Prostate gland (tissue), 2 donors: ENCODE measurements at regions not wholly inside any gene's neighbourhood (a gene's known extent, or its start where the extent isn't known, plus 50 kb on each side); places are given as distances from the start of the nearest gene placed in this dataset.
"Not testable (repeated sequence)": the region's sequence is repeated elsewhere in the genome, so short reads cannot be mapped to it uniquely, and the experiment has no call there.

Source experiments
- DNase-seq: peaks from one replicate; pipeline ENCODE4 v3.0.0-alpha.2; 2019; ENCODE audit warnings: low spot score
- H3K27ac ChIP-seq, 2 donors: fragments of 200-600 bp; sonication (generic); 2 replicates each; pipeline ENCODE4 v1.5.1; 2017 to 2019
- H3K27me3 ChIP-seq: fragments of 200-600 bp; sonication (generic); replicated peaks from 2 replicates; pipeline ENCODE4 v1.5.1; 2019; ENCODE audit not compliant: insufficient read depth
- H3K36me3 ChIP-seq, 2 donors: fragments of 200-600 bp; sonication (generic); 1 replicate in 1 of 2; 2 replicates in 1 of 2; pipeline versions ENCODE4 v1.5.1 to v1.8.1; 2017 to 2019
- H3K4me1 ChIP-seq: fragments of 200-600 bp; sonication (generic); replicated peaks from 2 replicates; pipeline ENCODE4 v1.5.1; 2019
- H3K4me3 ChIP-seq, 2 donors: fragments of 200-600 bp; sonication (generic); 2 replicates each; pipeline ENCODE4 v1.5.1; 2017 to 2019
- H3K9me3 ChIP-seq: fragments of 200-600 bp; sonication (generic); 2 replicates; pipeline ENCODE4 v1.5.1; 2017
- POLR2A ChIP-seq: fragments of 450-650 bp; IDR thresholded peaks from one replicate; pipeline ENCODE4 v1.6.1; 2016; ENCODE audit warnings: antibody characterized with exemption, mild to moderate bottlenecking
- POLR2AphosphoS5 ChIP-seq: sonication (generic); formaldehyde crosslinking; IDR thresholded peaks from one replicate; pipeline ENCODE4 v1.6.1; 2017; ENCODE audit warnings: antibody characterized with exemption
- WGBS: methylation state at CpG from one replicate; pipeline ENCODE4 v1.1.5; 2018; 5-methylcytosine and 5-hydroxymethylcytosine counted together
- intact Hi-C: fragments of 100-400 bp; cut with DNase I; formaldehyde crosslinking; loops from one replicate; pipeline ENCODE4 v1.14.2; 2022
- TF ChIP-seq, protein P1 (sequence below), 4 experiments: fragments of 200-600 bp in 2 of 4; fragments of 450-650 bp in 2 of 4; sonication (generic) in 2 of 4; IDR thresholded peaks; 1 replicate in 3 of 4; 2 replicates in 1 of 4; pipeline ENCODE4 v1.5.1; 2016 to 2019; ENCODE audit warnings: antibody characterized with exemption in 4 of 4, mild to moderate bottlenecking in 2 of 4, moderate library complexity in 2 of 4

DNA sequence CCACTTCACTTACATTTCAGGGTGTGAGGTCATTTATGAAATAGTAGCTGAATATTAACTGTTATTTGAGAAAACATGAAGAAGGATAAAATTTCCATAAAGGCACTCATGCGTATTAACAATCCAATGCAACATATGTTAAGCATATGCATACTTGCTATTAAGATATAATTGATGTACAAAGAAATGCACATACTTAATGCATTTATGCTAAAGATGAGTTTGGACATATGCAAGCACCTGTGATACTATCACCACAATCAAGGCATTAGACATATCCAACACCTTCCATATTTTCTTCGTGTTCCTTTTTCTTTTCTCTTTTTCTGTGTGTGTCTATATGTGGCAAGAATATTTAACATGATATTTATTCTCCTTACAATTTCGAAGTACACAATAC lies 464.8 kb upstream of the BRINP3 start:
- H3K36me3 ChIP-seq = no peaks in the 10 kb centered on the region
- 76% methylated on average over 3 of the region's 3 CpGs for WGBS
- no peak for TF ChIP-seq POLR2A
- TF ChIP-seq, protein P1, sequence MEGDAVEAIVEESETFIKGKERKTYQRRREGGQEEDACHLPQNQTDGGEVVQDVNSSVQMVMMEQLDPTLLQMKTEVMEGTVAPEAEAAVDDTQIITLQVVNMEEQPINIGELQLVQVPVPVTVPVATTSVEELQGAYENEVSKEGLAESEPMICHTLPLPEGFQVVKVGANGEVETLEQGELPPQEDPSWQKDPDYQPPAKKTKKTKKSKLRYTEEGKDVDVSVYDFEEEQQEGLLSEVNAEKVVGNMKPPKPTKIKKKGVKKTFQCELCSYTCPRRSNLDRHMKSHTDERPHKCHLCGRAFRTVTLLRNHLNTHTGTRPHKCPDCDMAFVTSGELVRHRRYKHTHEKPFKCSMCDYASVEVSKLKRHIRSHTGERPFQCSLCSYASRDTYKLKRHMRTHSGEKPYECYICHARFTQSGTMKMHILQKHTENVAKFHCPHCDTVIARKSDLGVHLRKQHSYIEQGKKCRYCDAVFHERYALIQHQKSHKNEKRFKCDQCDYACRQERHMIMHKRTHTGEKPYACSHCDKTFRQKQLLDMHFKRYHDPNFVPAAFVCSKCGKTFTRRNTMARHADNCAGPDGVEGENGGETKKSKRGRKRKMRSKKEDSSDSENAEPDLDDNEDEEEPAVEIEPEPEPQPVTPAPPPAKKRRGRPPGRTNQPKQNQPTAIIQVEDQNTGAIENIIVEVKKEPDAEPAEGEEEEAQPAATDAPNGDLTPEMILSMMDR (IDR thresholded peaks at IDR 0.05) = no peak
- no peak for TF ChIP-seq POLR2AphosphoS5
- no peak overlapping the region for H3K4me3 ChIP-seq
- H3K27me3 ChIP-seq = no peaks in the 10 kb centered on the region
- DNase-seq = no peak
- intact Hi-C loops = no loop called here
- H3K9me3 ChIP-seq = no peaks in the 10 kb centered on the region
- no peaks in the 10 kb centered on the region for H3K4me1 ChIP-seq
- no peak overlapping the region for H3K27ac ChIP-seq

DNA sequence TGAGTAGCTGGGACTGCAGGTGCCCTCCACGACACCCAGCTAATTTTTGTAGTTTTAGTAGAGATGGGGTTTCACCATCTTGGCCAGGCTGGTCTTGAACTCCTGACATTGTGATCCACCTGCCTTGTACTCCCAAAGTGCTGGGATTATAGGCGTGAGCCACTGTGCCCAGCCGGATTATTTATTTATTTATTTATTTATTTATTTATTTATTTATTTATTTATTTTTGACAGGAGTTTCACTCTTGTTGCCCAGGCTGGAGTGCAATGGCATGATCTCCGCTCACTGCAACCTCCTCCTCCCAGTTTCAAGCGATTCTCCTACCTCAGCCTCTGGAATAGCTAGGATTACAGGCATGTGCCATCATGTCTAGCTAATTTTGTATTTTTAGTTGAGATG lies 466.1 kb upstream of the BRINP3 start:
- intact Hi-C loops, H3K27ac ChIP-seq, H3K4me1 ChIP-seq, H3K27me3 ChIP-seq, H3K4me3 ChIP-seq, H3K36me3 ChIP-seq, DNase-seq, H3K9me3 ChIP-seq: not testable (repeated sequence)
- WGBS = 91% methylated on average over 5 of the region's 5 CpGs

DNA sequence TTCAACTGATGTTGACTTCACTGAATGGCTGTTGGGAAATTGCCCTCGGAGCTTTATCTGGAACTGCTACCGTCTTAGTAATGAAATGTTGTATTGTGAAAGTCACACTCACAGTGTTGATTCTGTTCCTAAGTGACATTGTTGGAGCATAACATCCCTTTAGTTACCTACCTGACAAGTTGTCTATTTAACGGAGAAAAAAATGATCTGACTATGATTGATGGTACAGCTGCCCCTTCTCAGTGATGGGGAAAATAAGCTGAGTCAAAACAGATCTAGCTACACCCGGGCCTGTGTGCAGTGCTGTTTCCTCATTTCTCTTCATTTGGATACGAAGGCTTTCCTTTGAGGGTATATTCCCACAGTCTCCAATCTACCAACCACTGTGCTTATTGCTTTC lies 472.3 kb upstream of the BRINP3 start:
- Histone ChIP-seq H3K36me3 (no peaks in the 10 kb centered on the region), H3K9me3 (no peaks in the 10 kb centered on the region), H3K4me3 (no peak overlapping the region), H3K27me3 (no peaks in the 10 kb centered on the region), H3K4me1 (no peaks in the 10 kb centered on the region), H3K27ac (no peak overlapping the region)
- 60% methylated on average over 5 of the region's 5 CpGs for WGBS
- no peak for DNase-seq
- intact Hi-C loops = no loop called here
- TF ChIP-seq, protein P1 (IDR thresholded peaks at IDR 0.05) = no peak
- TF ChIP-seq POLR2A = no peak
- TF ChIP-seq POLR2AphosphoS5 = no peak

DNA sequence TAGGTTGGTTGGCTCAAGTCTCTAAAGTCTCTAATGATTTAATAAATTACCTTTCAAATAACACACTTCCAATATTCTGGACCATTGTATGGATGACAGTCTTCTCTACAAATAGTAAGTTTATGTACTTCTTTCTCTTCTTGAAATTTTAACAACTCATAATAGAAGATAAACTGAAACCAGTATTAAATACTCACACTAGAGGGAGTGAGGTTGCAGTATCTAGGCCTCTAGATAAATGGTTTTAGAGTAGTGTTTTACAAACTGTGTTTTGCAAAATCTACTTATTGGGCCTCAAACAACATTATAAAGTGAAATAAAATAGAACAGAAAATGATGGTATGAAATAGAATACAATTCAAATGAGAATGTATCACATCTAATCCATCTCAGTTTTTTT lies 479.9 kb upstream of the BRINP3 start:
- no peaks in the 10 kb centered on the region for H3K36me3 ChIP-seq
- intact Hi-C loops = no loop called here
- no peaks in the 10 kb centered on the region for H3K27me3 ChIP-seq
- no peak for DNase-seq
- no peak overlapping the region for H3K27ac ChIP-seq
- H3K4me3 ChIP-seq = no peak overlapping the region
- H3K4me1 ChIP-seq = no peaks in the 10 kb centered on the region
- no peaks in the 10 kb centered on the region for H3K9me3 ChIP-seq
- TF ChIP-seq, protein P1 (IDR thresholded peaks at IDR 0.05) = no peak
- no peak for TF ChIP-seq POLR2A
- TF ChIP-seq POLR2AphosphoS5 = no peak

DNA sequence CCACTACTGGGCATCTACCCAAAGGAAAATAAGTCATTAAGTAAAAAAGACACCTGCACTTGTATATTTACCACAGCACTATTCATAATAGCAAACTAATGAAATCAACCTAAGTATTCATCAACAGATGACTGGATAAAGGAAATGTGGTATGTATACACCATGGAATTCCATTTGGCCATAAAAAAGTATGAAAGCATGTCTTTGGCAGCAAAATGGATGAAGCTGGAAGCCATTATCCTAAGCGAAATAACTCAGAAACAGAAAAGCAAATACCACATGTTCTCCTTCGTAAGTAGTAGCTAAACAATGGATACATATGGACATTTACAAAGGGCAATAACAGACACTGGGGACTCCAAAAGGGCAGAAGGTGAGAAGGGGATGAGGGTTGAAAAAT lies 485.7 kb upstream of the BRINP3 start:
- Histone ChIP-seq H3K9me3 (no peaks in the 10 kb centered on the region), H3K27me3 (no peaks in the 10 kb centered on the region), H3K27ac (no peak overlapping the region), H3K4me3 (no peak overlapping the region), H3K4me1 (no peaks in the 10 kb centered on the region), H3K36me3 (no peaks in the 10 kb centered on the region)
- intact Hi-C loops = no loop called here
- WGBS = 76% methylated on average over 2 of the region's 2 CpGs
- no peak for DNase-seq
- TF ChIP-seq POLR2A (no peak), POLR2AphosphoS5 (no peak)
- TF ChIP-seq, protein P1 (IDR thresholded peaks at IDR 0.05) = no peak

DNA sequence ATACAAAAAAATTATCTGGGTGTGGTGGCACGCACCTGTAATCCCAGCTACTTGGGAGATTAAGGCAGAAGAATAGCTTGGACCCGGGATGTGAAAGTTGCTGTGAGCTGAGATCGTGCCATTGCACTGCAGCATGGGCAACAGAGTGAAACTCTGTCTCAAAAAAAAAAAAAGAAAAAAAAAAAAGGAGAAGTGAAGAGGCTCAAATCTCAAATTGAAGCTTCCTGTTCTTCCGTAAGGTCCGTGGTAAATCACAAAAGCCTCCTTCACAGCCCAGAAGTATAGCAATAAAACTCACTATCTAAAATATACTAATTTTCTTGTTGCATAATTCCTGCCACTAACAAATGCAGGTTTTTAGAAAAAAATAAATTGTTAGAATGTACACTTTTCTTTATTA lies 498.2 kb upstream of the BRINP3 start:
- WGBS = 91% methylated on average over 5 of the region's 5 CpGs
- DNase-seq = no peak
- H3K36me3 ChIP-seq = no peaks in the 10 kb centered on the region
- no peak for TF ChIP-seq POLR2A
- TF ChIP-seq POLR2AphosphoS5 = no peak
- TF ChIP-seq, protein P1 (IDR thresholded peaks at IDR 0.05) = no peak
- no peaks in the 10 kb centered on the region for H3K4me1 ChIP-seq
- intact Hi-C loops = no loop called here
- no peaks in the 10 kb centered on the region for H3K27me3 ChIP-seq
- no peak overlapping the region for H3K27ac ChIP-seq
- no peak overlapping the region for H3K4me3 ChIP-seq
- H3K9me3 ChIP-seq = no peaks in the 10 kb centered on the region
